GM19351 (cell line): ENCODE measurements at regions not wholly inside any gene's neighbourhood (a gene's known extent, or its start where the extent isn't known, plus 50 kb on each side); places are given as distances from the start of the nearest gene placed in this dataset.
"Not testable (repeated sequence)": the region's sequence is repeated elsewhere in the genome, so short reads cannot be mapped to it uniquely, and the experiment has no call there.

Experiments
- ATAC-seq: cut with Tn5 transposase; IDR thresholded peaks from one replicate; pipeline ENCODE4 v1.9.1; 2021; ENCODE audit warnings: mild to moderate bottlenecking, moderate library complexity; ENCODE audit not compliant: unreplicated experiment

GRCh38 chr4:27813226-27813625 is 952.6 kb downstream of the STIM2 start:
- not testable (repeated sequence) for ATAC-seq

GRCh38 chr4:27813699-27814425 is 953.2 kb downstream of the STIM2 start:
- ATAC-seq: not testable (repeated sequence)

GRCh38 chr4:27819246-27819645 is 958.6 kb downstream of the STIM2 start:
- no peak for ATAC-seq

GRCh38 chr4:27828843-27829242 is 968.2 kb downstream of the STIM2 start:
- ATAC-seq: no peak

GRCh38 chr4:27830251-27830650 is 969.6 kb downstream of the STIM2 start:
- ATAC-seq: no peak

GRCh38 chr4:27835851-27836250 is 975.2 kb downstream of the STIM2 start:
- ATAC-seq: no peak

GRCh38 chr4:27836523-27836922 is 975.9 kb downstream of the STIM2 start:
- no peak for ATAC-seq

GRCh38 chr4:27843776-27844175 is 983.1 kb downstream of the STIM2 start:
- ATAC-seq: no peak

- no peak for ATAC-seq
Observed at GRCh38 chr4:27844376-27844775, 983.7 kb downstream of the STIM2 start.

- ATAC-seq: no peak
Observed at GRCh38 chr4:27846951-27847350, 986.3 kb downstream of the STIM2 start.

- ATAC-seq: no peak
Observed at GRCh38 chr4:27861381-27861787, 1000.7 kb downstream of the STIM2 start.

- no peak for ATAC-seq
Observed at GRCh38 chr4:27861802-27862201, 1001.2 kb downstream of the STIM2 start.

GRCh38 chr4:27873596-27873995 is 1013.0 kb downstream of the STIM2 start:
- ATAC-seq: no peak

GRCh38 chr4:27881705-27882104 is 1021.1 kb downstream of the STIM2 start:
- ATAC-seq: no peak

GRCh38 chr4:27886120-27886519 is 1025.5 kb downstream of the STIM2 start:
- ATAC-seq: no peak

- ATAC-seq: no peak
Observed at GRCh38 chr4:27887646-27888045, 1027.0 kb downstream of the STIM2 start.

GRCh38 chr4:27888505-27888904 is 1027.9 kb downstream of the STIM2 start:
- ATAC-seq: no peak

- ATAC-seq: no peak
Observed at GRCh38 chr4:27894951-27895350, 1034.3 kb downstream of the STIM2 start.

GRCh38 chr4:27908356-27908755 is 1047.7 kb downstream of the STIM2 start:
- ATAC-seq: no peak

- no peak for ATAC-seq
Observed at GRCh38 chr4:27910227-27910626, 1049.6 kb downstream of the STIM2 start.

GRCh38 chr4:27911047-27911446 is 1050.4 kb downstream of the STIM2 start:
- ATAC-seq: no peak

- no peak for ATAC-seq
Observed at GRCh38 chr4:27913738-27914137, 1053.1 kb downstream of the STIM2 start.

- ATAC-seq: no peak
Observed at GRCh38 chr4:27915822-27916221, 1055.2 kb downstream of the STIM2 start.
